Endothelial cell of umbilical vein (primary cell): ENCODE measurements at regions not wholly inside any gene's neighbourhood (a gene's known extent, or its start where the extent isn't known, plus 50 kb on each side); places are given as distances from the start of the nearest gene placed in this dataset.

Source experiments
- BruUV-seq: library from RNA; stranded (reverse); fragments of 400-500 nt; replicated peaks from 2 replicates; lab custom pipeline; 2021; lab: Mats Ljungman, UMichigan
- CTCF ChIA-PET: fragments of 300-600, 350-600 bp; sonication (Branson Sonifier 250); formaldehyde crosslinking; loops from one replicate; lab custom pipeline; 2021; ENCODE audit warnings: antibody characterized with exemption, inconsistent platforms; lab: Charles Lee
- POLR2A ChIA-PET: fragments of 300-600, 350-600 bp; sonication (Branson Sonifier 250); formaldehyde crosslinking; loops from one replicate; lab custom pipeline; 2021; ENCODE audit warnings: antibody characterized with exemption, inconsistent platforms; lab: Charles Lee
- DNase-seq: peaks from one replicate; pipeline ENCODE4 v3.0.0-alpha.2; 2011; ENCODE audit warnings: low read depth, low spot score
- FAIRE-seq: peaks from 2 replicates; lab custom pipeline; 2011; peaks lifted over from hg19 to GRCh38; lab: Jason Lieb, UNC
- H2AFZ ChIP-seq: 2 replicates; pipeline ENCODE4 v1.6.0; 2012; ENCODE audit warnings: low read depth, low read length, control low read depth, inconsistent platforms
- H3K27ac ChIP-seq: 2 replicates; pipeline ENCODE4 v1.5.1; 2011; ENCODE audit warnings: low read depth, mild to moderate bottlenecking, control low read depth, low read length, moderate library complexity; ENCODE audit not compliant: insufficient read depth
- H3K27me3 ChIP-seq, 2 experiments: 2 replicates each; pipeline versions ENCODE4 v1.6.0 to v1.6.1; 2011; ENCODE audit warnings: low read length in 2 of 2, mixed read lengths in 1 of 2; ENCODE audit not compliant: control insufficient read depth in 2 of 2, insufficient read depth in 2 of 2
- H3K36me3 ChIP-seq, 2 experiments: 2 replicates in 1 of 2; 3 replicates in 1 of 2; pipeline ENCODE4 v1.5.1; 2011; ENCODE audit warnings: low read length in 2 of 2, mild to moderate bottlenecking in 1 of 2, moderate library complexity in 1 of 2; ENCODE audit not compliant: control insufficient read depth in 2 of 2, insufficient read depth in 2 of 2; ENCODE audit errors: extremely low read depth in 1 of 2
- H3K4me1 ChIP-seq: 3 replicates; pipeline ENCODE4 v1.5.1; 2011; ENCODE audit warnings: mild to moderate bottlenecking, low read length; ENCODE audit not compliant: control insufficient read depth, insufficient read depth; ENCODE audit errors: extremely low read depth
- H3K4me2 ChIP-seq: 2 replicates; pipeline ENCODE4 v1.6.1; 2011; ENCODE audit warnings: low read length, control low read depth, mixed read lengths; ENCODE audit not compliant: insufficient read depth
- H3K4me3 ChIP-seq, 3 experiments: fragments of 200-600 bp in 1 of 3; sonication (generic), shearing (Covaris generic) in 1 of 3; replicated peaks in 1 of 3; 2 replicates each; pipeline ENCODE4 v1.5.1; 2011 to 2016; ENCODE audit warnings: control low read depth in 3 of 3, low read length in 3 of 3, mild to moderate bottlenecking in 2 of 3, inconsistent platforms in 1 of 3, low read depth in 1 of 3, moderate library complexity in 1 of 3; ENCODE audit not compliant: insufficient read depth in 1 of 3
- H3K79me2 ChIP-seq: 2 replicates; pipeline ENCODE4 v1.6.0; 2012; ENCODE audit warnings: low read length, inconsistent platforms; ENCODE audit not compliant: control insufficient read depth, insufficient read depth
- H3K9ac ChIP-seq: replicated peaks from 2 replicates; pipeline ENCODE3; 2011; ENCODE audit warnings: low read length, control low read depth; ENCODE audit not compliant: insufficient read depth; ENCODE audit errors: extremely low read depth
- H3K9me1 ChIP-seq: replicated peaks from 3 replicates; pipeline ENCODE4 v1.6.0; 2011; ENCODE audit warnings: mild to moderate bottlenecking, low read length; ENCODE audit not compliant: control insufficient read depth, insufficient read depth; ENCODE audit errors: extremely low read depth
- H3K9me3 ChIP-seq: replicated peaks from 2 replicates; pipeline ENCODE4 v1.5.1; 2012; ENCODE audit warnings: low read length, inconsistent platforms; ENCODE audit not compliant: control insufficient read depth, insufficient read depth
- H4K20me1 ChIP-seq: replicated peaks from 2 replicates; pipeline ENCODE3; 2011; ENCODE audit warnings: mild to moderate bottlenecking, low read length; ENCODE audit not compliant: control insufficient read depth, insufficient read depth; ENCODE audit errors: extremely low read depth
- CTCF ChIP-seq, 2 donors: IDR thresholded peaks; 1 replicate in 1 of 2; 2 replicates in 1 of 2; pipeline ENCODE4 v1.5.1; 2011; ENCODE audit warnings: low read length in 2 of 2, mild to moderate bottlenecking in 2 of 2, moderate library complexity in 2 of 2, control low read depth in 1 of 2, inconsistent platforms in 1 of 2, low read depth in 1 of 2; ENCODE audit not compliant: insufficient read depth in 1 of 2; ENCODE audit errors: extremely low read depth in 1 of 2
- EZH2 ChIP-seq: IDR thresholded peaks from 2 replicates; pipeline ENCODE4 v1.6.1; 2012; ENCODE audit warnings: borderline replicate concordance, low read depth, mild to moderate bottlenecking, moderate library complexity, low read length, inconsistent platforms; ENCODE audit not compliant: severe bottlenecking
- FOS ChIP-seq: IDR thresholded peaks from 2 replicates; pipeline ENCODE4 v1.6.1; 2011; ENCODE audit warnings: mild to moderate bottlenecking, low read length, moderate library complexity, borderline replicate concordance; ENCODE audit not compliant: insufficient read depth
- GATA2 ChIP-seq: IDR thresholded peaks from 2 replicates; pipeline ENCODE4 v1.7.0; 2011; ENCODE audit warnings: low read depth, mild to moderate bottlenecking, moderate library complexity, mixed read lengths, low read length; ENCODE audit not compliant: insufficient read length, insufficient read depth
- JUN ChIP-seq: IDR thresholded peaks from 2 replicates; pipeline ENCODE4 v1.6.1; 2011; ENCODE audit warnings: borderline replicate concordance, low read depth; ENCODE audit not compliant: insufficient read length, insufficient read depth
- MAX ChIP-seq: IDR thresholded peaks from 2 replicates; pipeline ENCODE4 v1.6.1; 2011; ENCODE audit not compliant: insufficient read depth, insufficient read length
- MYC ChIP-seq: IDR thresholded peaks from one replicate; pipeline ENCODE4 v1.6.1; 2011; ENCODE audit warnings: mild to moderate bottlenecking, low read depth, low read length
- POLR2A ChIP-seq: IDR thresholded peaks from 2 replicates; pipeline ENCODE4 v1.6.1; 2012; ENCODE audit warnings: low read depth, mild to moderate bottlenecking, control low read depth, low read length
- POLR2AphosphoS5 ChIP-seq: IDR thresholded peaks from 2 replicates; pipeline ENCODE4 v1.6.1; 2012; ENCODE audit warnings: low read depth, mild to moderate bottlenecking, control low read depth, low read length, moderate library complexity; ENCODE audit not compliant: insufficient read depth
- dilution Hi-C: fragments of 300-500 bp; cut with MboI; formaldehyde crosslinking; loops from one replicate; pipeline ENCODE4 v1.15.0; 2019; ENCODE audit warnings: low sequenced_read_pairs; ENCODE audit not compliant: extremely low pct_ligation_motif_present
- intact Hi-C: fragments of 100-400 bp; cut with micrococcal nuclease; formaldehyde crosslinking; loops from one replicate; pipeline ENCODE4 v1.10.0; 2022

- no TSS peak for BruUV-seq
- no peaks in the 10 kb centered on the region for H3K9me1 ChIP-seq
- H3K4me3 ChIP-seq, result no peak overlapping the region
- H3K79me2 ChIP-seq, result no peaks in the 10 kb centered on the region
- H3K9ac ChIP-seq, result no peak overlapping the region
- intact Hi-C loops, result no loop called here
- ChIA-PET CTCF (no interaction called here), POLR2A (no interaction called here)
- no peaks in the 10 kb centered on the region for H3K36me3 ChIP-seq
- FAIRE-seq (no peak), DNase-seq (no peak)
- H3K27me3 ChIP-seq, result no peaks in the 10 kb centered on the region
- dilution Hi-C loops, result no loop called here
- H3K4me2 ChIP-seq, result no peak overlapping the region
- H2AFZ ChIP-seq, result no peak overlapping the region
- H3K4me1 ChIP-seq, result no peaks in the 10 kb centered on the region
- no peak for TF ChIP-seq GATA2
- no peak for TF ChIP-seq MYC
- TF ChIP-seq CTCF (IDR thresholded peaks at IDR 0.05; ENCODE audit: extremely low read depth in 1 of 2, insufficient read depth in 1 of 2, low read depth in 1 of 2, low read length in 2 of 2), result no peak
- no peak for TF ChIP-seq FOS
- TF ChIP-seq EZH2, result no peak
- TF ChIP-seq MAX, result no peak
- no peak for TF ChIP-seq JUN
- no peak for TF ChIP-seq POLR2A
- no peak for TF ChIP-seq POLR2AphosphoS5
- no peaks in the 10 kb centered on the region for H3K9me3 ChIP-seq
- no peaks in the 10 kb centered on the region for H4K20me1 ChIP-seq
- no peak overlapping the region for H3K27ac ChIP-seq
Measured at GRCh38 chr5:3357291-3357690, 238.3 kb upstream of the IRX1 start.
